ENCODE measurements at regions not wholly inside any gene's neighbourhood (a gene's known extent, or its start where the extent isn't known, plus 50 kb on each side); places are given as distances from the start of the nearest gene placed in this dataset.

DNA sequence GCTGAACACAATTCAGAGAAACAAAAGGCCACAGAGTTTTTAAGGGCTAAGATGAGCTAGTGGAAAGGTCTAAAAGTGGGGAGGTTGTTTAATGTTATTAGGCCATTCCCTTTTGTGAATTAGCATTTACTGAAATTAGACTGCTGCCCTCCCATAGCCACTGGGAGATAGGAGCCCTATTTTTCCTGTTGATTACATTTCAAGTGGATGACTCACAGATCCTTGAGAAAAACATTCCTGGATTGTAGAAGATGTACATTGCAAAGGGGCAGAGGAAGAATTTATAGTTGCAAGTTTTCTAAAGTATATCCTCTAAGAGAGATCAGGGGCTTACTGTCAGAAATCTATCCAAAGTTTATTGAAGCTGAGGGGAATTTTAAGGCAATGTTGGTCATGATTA lies 367.1 kb upstream of the IZUMO3 start (continued):
- no peak for TF ChIP-seq ZNF214 (tag by site-specific recombination; IDR thresholded peaks at IDR 0.05; ENCODE audit: borderline replicate concordance)
- TF ChIP-seq ZNF670 (tag by site-specific recombination; IDR thresholded peaks at IDR 0.05; ENCODE audit: low read depth) = no peak
- TF ChIP-seq ZNF707 (tag by site-specific recombination; IDR thresholded peaks at IDR 0.05) = no peak
- TF ChIP-seq ZNF184 (tag by site-specific recombination; IDR thresholded peaks at IDR 0.05) = no peak
- TF ChIP-seq ZNF560 (tag by site-specific recombination; IDR thresholded peaks at IDR 0.05; ENCODE audit: borderline replicate concordance) = no peak

DNA sequence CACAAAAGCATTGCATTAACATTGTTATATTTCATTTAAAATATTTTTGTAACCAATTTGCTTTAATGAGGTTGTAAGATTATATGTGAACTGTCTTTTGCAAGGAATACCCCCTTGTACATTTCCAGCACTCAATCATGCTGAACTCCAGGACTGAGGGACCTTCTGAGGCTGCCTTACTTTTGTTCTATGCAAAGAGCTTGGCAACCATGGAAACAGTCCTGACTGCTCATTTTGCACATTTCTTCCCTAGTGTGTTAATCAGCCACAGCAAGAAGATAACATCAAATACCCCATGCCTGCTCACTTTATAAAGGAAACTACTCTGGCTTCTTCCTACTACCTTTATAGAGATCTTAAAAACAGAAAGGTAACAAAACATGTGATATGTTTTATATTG lies 355.6 kb upstream of the IZUMO3 start:
- POLR2A ChIA-PET = no interaction called here
- Histone ChIP-seq H3K4me3 (ENCODE audit: low read depth, low read length) (no peak overlapping the region), H3K36me3 (ENCODE audit: control insufficient read depth in 2 of 2, insufficient read depth in 1 of 2, low read length in 2 of 2) (no peaks in the 10 kb centered on the region), H3K4me1 (ENCODE audit: control insufficient read depth, insufficient read depth, low read length) (no peaks in the 10 kb centered on the region), H3K27ac (ENCODE audit: extremely low read depth, low read depth, low read length) (no peak overlapping the region), H3K9me3 (ENCODE audit: control insufficient read depth, insufficient read depth, low read depth, low read length) (no peaks in the 10 kb centered on the region)
- TF ChIP-seq ZNF138 (tag by site-specific recombination; IDR thresholded peaks at IDR 0.05; ENCODE audit: borderline replicate concordance) (no peak), ZNF24 (tag by site-specific recombination; IDR thresholded peaks at IDR 0.05) (no peak), ZNF140 (tag by site-specific recombination; IDR thresholded peaks at IDR 0.05) (no peak), WT1 (tag by site-specific recombination; IDR thresholded peaks at IDR 0.05) (no peak), ZNF560 (tag by site-specific recombination; IDR thresholded peaks at IDR 0.05; ENCODE audit: borderline replicate concordance) (no peak), ZNF426 (tag by site-specific recombination; IDR thresholded peaks at IDR 0.05) (no peak), ZXDB (tag by site-specific recombination; IDR thresholded peaks at IDR 0.05) (no peak), ZSCAN16 (tag by site-specific recombination; IDR thresholded peaks at IDR 0.05) (no peak), ZNF664 (tag by site-specific recombination; IDR thresholded peaks at IDR 0.05) (no peak), ZNF416 (tag by site-specific recombination; IDR thresholded peaks at IDR 0.05) (no peak), ZNF433 (tag by site-specific recombination; IDR thresholded peaks at IDR 0.05; ENCODE audit: low read depth) (no peak), ZNF211 (tag by site-specific recombination; IDR thresholded peaks at IDR 0.05; ENCODE audit: low read depth) (no peak), ZFP3 (tag by site-specific recombination; IDR thresholded peaks at IDR 0.05; ENCODE audit: low read depth) (no peak), KLF16 (tag by site-specific recombination; IDR thresholded peaks at IDR 0.05) (no peak), ZNF677 (tag by site-specific recombination; IDR thresholded peaks at IDR 0.05) (no peak), ZBTB17 (tag by site-specific recombination; IDR thresholded peaks at IDR 0.05) (no peak)
- TF ChIP-seq, protein P1, sequence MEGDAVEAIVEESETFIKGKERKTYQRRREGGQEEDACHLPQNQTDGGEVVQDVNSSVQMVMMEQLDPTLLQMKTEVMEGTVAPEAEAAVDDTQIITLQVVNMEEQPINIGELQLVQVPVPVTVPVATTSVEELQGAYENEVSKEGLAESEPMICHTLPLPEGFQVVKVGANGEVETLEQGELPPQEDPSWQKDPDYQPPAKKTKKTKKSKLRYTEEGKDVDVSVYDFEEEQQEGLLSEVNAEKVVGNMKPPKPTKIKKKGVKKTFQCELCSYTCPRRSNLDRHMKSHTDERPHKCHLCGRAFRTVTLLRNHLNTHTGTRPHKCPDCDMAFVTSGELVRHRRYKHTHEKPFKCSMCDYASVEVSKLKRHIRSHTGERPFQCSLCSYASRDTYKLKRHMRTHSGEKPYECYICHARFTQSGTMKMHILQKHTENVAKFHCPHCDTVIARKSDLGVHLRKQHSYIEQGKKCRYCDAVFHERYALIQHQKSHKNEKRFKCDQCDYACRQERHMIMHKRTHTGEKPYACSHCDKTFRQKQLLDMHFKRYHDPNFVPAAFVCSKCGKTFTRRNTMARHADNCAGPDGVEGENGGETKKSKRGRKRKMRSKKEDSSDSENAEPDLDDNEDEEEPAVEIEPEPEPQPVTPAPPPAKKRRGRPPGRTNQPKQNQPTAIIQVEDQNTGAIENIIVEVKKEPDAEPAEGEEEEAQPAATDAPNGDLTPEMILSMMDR (tag by site-specific recombination; IDR thresholded peaks at IDR 0.05) = no peak
- TF ChIP-seq, protein P2, sequence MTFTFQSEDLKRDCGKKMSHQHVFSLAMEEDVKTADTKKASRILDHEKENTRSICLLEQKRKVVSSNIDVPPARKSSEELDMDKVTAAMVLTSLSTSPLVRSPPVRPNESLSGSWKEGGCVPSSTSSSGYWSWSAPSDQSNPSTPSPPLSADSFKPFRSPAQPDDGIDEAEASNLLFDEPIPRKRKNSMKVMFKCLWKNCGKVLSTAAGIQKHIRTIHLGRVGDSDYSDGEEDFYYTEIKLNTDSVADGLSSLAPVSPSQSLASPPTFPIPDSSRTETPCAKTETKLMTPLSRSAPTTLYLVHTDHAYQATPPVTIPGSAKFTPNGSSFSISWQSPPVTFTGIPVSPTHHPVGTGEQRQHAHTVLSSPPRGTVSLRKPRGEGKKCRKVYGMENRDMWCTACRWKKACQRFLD (tag by site-specific recombination; IDR thresholded peaks at IDR 0.05) = no peak
- TF ChIP-seq, protein P3, sequence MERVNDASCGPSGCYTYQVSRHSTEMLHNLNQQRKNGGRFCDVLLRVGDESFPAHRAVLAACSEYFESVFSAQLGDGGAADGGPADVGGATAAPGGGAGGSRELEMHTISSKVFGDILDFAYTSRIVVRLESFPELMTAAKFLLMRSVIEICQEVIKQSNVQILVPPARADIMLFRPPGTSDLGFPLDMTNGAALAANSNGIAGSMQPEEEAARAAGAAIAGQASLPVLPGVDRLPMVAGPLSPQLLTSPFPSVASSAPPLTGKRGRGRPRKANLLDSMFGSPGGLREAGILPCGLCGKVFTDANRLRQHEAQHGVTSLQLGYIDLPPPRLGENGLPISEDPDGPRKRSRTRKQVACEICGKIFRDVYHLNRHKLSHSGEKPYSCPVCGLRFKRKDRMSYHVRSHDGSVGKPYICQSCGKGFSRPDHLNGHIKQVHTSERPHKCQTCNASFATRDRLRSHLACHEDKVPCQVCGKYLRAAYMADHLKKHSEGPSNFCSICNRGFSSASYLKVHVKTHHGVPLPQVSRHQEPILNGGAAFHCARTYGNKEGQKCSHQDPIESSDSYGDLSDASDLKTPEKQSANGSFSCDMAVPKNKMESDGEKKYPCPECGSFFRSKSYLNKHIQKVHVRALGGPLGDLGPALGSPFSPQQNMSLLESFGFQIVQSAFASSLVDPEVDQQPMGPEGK (tag by site-specific recombination; IDR thresholded peaks at IDR 0.05) = no peak
- CTCF ChIA-PET = interaction anchor here (0.7 kb wide), 1 partner anchor 43 kb away, joined by 3 read pairs; no protein-coding TSS in a partner anchor

Data from HEK293 (cell line).